B cell (primary cell): ENCODE measurements at regions not wholly inside any gene's neighbourhood (a gene's known extent, or its start where the extent isn't known, plus 50 kb on each side); places are given as distances from the start of the nearest gene placed in this dataset.

Experiments used
- EZH2 ChIP-seq: IDR thresholded peaks from 2 replicates; pipeline ENCODE4 v1.6.1; 2012; ENCODE audit warnings: borderline replicate concordance, low read depth, mild to moderate bottlenecking, moderate library complexity, low read length; ENCODE audit not compliant: insufficient read depth, poor library complexity, severe bottlenecking
- TF ChIP-seq, protein P1 (sequence below): fragments of 200-600 bp; IDR thresholded peaks from one replicate; pipeline ENCODE4 v1.8.0; 2022; ENCODE audit warnings: antibody characterized with exemption, mild to moderate bottlenecking

GRCh38 chr5:72021651-72022357, 85.5 kb upstream of the MAP1B start:
- TF ChIP-seq, protein P1, sequence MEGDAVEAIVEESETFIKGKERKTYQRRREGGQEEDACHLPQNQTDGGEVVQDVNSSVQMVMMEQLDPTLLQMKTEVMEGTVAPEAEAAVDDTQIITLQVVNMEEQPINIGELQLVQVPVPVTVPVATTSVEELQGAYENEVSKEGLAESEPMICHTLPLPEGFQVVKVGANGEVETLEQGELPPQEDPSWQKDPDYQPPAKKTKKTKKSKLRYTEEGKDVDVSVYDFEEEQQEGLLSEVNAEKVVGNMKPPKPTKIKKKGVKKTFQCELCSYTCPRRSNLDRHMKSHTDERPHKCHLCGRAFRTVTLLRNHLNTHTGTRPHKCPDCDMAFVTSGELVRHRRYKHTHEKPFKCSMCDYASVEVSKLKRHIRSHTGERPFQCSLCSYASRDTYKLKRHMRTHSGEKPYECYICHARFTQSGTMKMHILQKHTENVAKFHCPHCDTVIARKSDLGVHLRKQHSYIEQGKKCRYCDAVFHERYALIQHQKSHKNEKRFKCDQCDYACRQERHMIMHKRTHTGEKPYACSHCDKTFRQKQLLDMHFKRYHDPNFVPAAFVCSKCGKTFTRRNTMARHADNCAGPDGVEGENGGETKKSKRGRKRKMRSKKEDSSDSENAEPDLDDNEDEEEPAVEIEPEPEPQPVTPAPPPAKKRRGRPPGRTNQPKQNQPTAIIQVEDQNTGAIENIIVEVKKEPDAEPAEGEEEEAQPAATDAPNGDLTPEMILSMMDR, result no peak
- no peak for TF ChIP-seq EZH2
